ENCODE measurements at regions not wholly inside any gene's neighbourhood (a gene's known extent, or its start where the extent isn't known, plus 50 kb on each side); places are given as distances from the start of the nearest gene placed in this dataset.

DNA sequence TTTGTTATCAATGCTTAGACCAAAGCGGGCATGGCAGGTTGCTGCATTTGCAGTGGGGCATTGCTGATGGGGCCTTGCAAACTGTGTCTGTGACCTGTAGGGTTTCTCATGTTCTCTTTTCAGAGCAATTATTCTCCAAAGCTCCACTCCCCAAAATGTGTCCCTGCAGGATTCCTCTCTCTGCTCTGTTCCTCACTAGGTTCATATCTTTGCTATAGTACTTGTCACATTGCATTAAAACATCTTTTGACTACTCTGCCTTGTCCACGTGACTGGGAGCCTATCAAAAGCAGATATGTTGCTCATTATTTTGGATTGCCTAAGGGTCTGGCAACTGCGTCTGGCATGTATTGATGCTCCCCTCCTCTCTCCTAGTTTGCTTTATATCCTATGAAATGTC is 177.7 kb upstream of the MID1 start:
- no peak for TF ChIP-seq POLR2A (IDR thresholded peaks at IDR 0.05)
- TF ChIP-seq, protein P1, sequence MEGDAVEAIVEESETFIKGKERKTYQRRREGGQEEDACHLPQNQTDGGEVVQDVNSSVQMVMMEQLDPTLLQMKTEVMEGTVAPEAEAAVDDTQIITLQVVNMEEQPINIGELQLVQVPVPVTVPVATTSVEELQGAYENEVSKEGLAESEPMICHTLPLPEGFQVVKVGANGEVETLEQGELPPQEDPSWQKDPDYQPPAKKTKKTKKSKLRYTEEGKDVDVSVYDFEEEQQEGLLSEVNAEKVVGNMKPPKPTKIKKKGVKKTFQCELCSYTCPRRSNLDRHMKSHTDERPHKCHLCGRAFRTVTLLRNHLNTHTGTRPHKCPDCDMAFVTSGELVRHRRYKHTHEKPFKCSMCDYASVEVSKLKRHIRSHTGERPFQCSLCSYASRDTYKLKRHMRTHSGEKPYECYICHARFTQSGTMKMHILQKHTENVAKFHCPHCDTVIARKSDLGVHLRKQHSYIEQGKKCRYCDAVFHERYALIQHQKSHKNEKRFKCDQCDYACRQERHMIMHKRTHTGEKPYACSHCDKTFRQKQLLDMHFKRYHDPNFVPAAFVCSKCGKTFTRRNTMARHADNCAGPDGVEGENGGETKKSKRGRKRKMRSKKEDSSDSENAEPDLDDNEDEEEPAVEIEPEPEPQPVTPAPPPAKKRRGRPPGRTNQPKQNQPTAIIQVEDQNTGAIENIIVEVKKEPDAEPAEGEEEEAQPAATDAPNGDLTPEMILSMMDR (IDR thresholded peaks at IDR 0.05) = no peak
